Endothelial cell of umbilical vein (primary cell): ENCODE measurements at regions not wholly inside any gene's neighbourhood (a gene's known extent, or its start where the extent isn't known, plus 50 kb on each side); places are given as distances from the start of the nearest gene placed in this dataset.

Experiments
- BruUV-seq: library from RNA; stranded (reverse); fragments of 400-500 nt; replicated peaks from 2 replicates; lab custom pipeline; 2021; lab: Mats Ljungman, UMichigan
- CTCF ChIA-PET: fragments of 300-600, 350-600 bp; sonication (Branson Sonifier 250); formaldehyde crosslinking; loops from one replicate; lab custom pipeline; 2021; ENCODE audit warnings: antibody characterized with exemption, inconsistent platforms; lab: Charles Lee
- POLR2A ChIA-PET: fragments of 300-600, 350-600 bp; sonication (Branson Sonifier 250); formaldehyde crosslinking; loops from one replicate; lab custom pipeline; 2021; ENCODE audit warnings: antibody characterized with exemption, inconsistent platforms; lab: Charles Lee
- DNase-seq: peaks from one replicate; pipeline ENCODE4 v3.0.0-alpha.2; 2011; ENCODE audit warnings: low read depth, low spot score
- FAIRE-seq: peaks from 2 replicates; lab custom pipeline; 2011; peaks lifted over from hg19 to GRCh38; lab: Jason Lieb, UNC
- H2AFZ ChIP-seq: 2 replicates; pipeline ENCODE4 v1.6.0; 2012; ENCODE audit warnings: low read depth, low read length, control low read depth, inconsistent platforms
- H3K27ac ChIP-seq: 2 replicates; pipeline ENCODE4 v1.5.1; 2011; ENCODE audit warnings: low read depth, mild to moderate bottlenecking, control low read depth, low read length, moderate library complexity; ENCODE audit not compliant: insufficient read depth
- H3K27me3 ChIP-seq, 2 experiments: 2 replicates each; pipeline versions ENCODE4 v1.6.0 to v1.6.1; 2011; ENCODE audit warnings: low read length in 2 of 2, mixed read lengths in 1 of 2; ENCODE audit not compliant: control insufficient read depth in 2 of 2, insufficient read depth in 2 of 2
- H3K36me3 ChIP-seq, 2 experiments: 2 replicates in 1 of 2; 3 replicates in 1 of 2; pipeline ENCODE4 v1.5.1; 2011; ENCODE audit warnings: low read length in 2 of 2, mild to moderate bottlenecking in 1 of 2, moderate library complexity in 1 of 2; ENCODE audit not compliant: control insufficient read depth in 2 of 2, insufficient read depth in 2 of 2; ENCODE audit errors: extremely low read depth in 1 of 2
- H3K4me1 ChIP-seq: 3 replicates; pipeline ENCODE4 v1.5.1; 2011; ENCODE audit warnings: mild to moderate bottlenecking, low read length; ENCODE audit not compliant: control insufficient read depth, insufficient read depth; ENCODE audit errors: extremely low read depth
- H3K4me2 ChIP-seq: 2 replicates; pipeline ENCODE4 v1.6.1; 2011; ENCODE audit warnings: low read length, control low read depth, mixed read lengths; ENCODE audit not compliant: insufficient read depth
- H3K4me3 ChIP-seq, 3 experiments: fragments of 200-600 bp in 1 of 3; sonication (generic), shearing (Covaris generic) in 1 of 3; replicated peaks in 1 of 3; 2 replicates each; pipeline ENCODE4 v1.5.1; 2011 to 2016; ENCODE audit warnings: control low read depth in 3 of 3, low read length in 3 of 3, mild to moderate bottlenecking in 2 of 3, inconsistent platforms in 1 of 3, low read depth in 1 of 3, moderate library complexity in 1 of 3; ENCODE audit not compliant: insufficient read depth in 1 of 3
- H3K79me2 ChIP-seq: 2 replicates; pipeline ENCODE4 v1.6.0; 2012; ENCODE audit warnings: low read length, inconsistent platforms; ENCODE audit not compliant: control insufficient read depth, insufficient read depth
- H3K9ac ChIP-seq: replicated peaks from 2 replicates; pipeline ENCODE3; 2011; ENCODE audit warnings: low read length, control low read depth; ENCODE audit not compliant: insufficient read depth; ENCODE audit errors: extremely low read depth
- H3K9me1 ChIP-seq: replicated peaks from 3 replicates; pipeline ENCODE4 v1.6.0; 2011; ENCODE audit warnings: mild to moderate bottlenecking, low read length; ENCODE audit not compliant: control insufficient read depth, insufficient read depth; ENCODE audit errors: extremely low read depth
- H3K9me3 ChIP-seq: replicated peaks from 2 replicates; pipeline ENCODE4 v1.5.1; 2012; ENCODE audit warnings: low read length, inconsistent platforms; ENCODE audit not compliant: control insufficient read depth, insufficient read depth
- H4K20me1 ChIP-seq: replicated peaks from 2 replicates; pipeline ENCODE3; 2011; ENCODE audit warnings: mild to moderate bottlenecking, low read length; ENCODE audit not compliant: control insufficient read depth, insufficient read depth; ENCODE audit errors: extremely low read depth
- CTCF ChIP-seq, 2 donors: IDR thresholded peaks; 1 replicate in 1 of 2; 2 replicates in 1 of 2; pipeline ENCODE4 v1.5.1; 2011; ENCODE audit warnings: low read length in 2 of 2, mild to moderate bottlenecking in 2 of 2, moderate library complexity in 2 of 2, control low read depth in 1 of 2, inconsistent platforms in 1 of 2, low read depth in 1 of 2; ENCODE audit not compliant: insufficient read depth in 1 of 2; ENCODE audit errors: extremely low read depth in 1 of 2
- EZH2 ChIP-seq: IDR thresholded peaks from 2 replicates; pipeline ENCODE4 v1.6.1; 2012; ENCODE audit warnings: borderline replicate concordance, low read depth, mild to moderate bottlenecking, moderate library complexity, low read length, inconsistent platforms; ENCODE audit not compliant: severe bottlenecking
- FOS ChIP-seq: IDR thresholded peaks from 2 replicates; pipeline ENCODE4 v1.6.1; 2011; ENCODE audit warnings: mild to moderate bottlenecking, low read length, moderate library complexity, borderline replicate concordance; ENCODE audit not compliant: insufficient read depth
- GATA2 ChIP-seq: IDR thresholded peaks from 2 replicates; pipeline ENCODE4 v1.7.0; 2011; ENCODE audit warnings: low read depth, mild to moderate bottlenecking, moderate library complexity, mixed read lengths, low read length; ENCODE audit not compliant: insufficient read length, insufficient read depth
- JUN ChIP-seq: IDR thresholded peaks from 2 replicates; pipeline ENCODE4 v1.6.1; 2011; ENCODE audit warnings: borderline replicate concordance, low read depth; ENCODE audit not compliant: insufficient read length, insufficient read depth
- MAX ChIP-seq: IDR thresholded peaks from 2 replicates; pipeline ENCODE4 v1.6.1; 2011; ENCODE audit not compliant: insufficient read depth, insufficient read length
- MYC ChIP-seq: IDR thresholded peaks from one replicate; pipeline ENCODE4 v1.6.1; 2011; ENCODE audit warnings: mild to moderate bottlenecking, low read depth, low read length
- POLR2A ChIP-seq: IDR thresholded peaks from 2 replicates; pipeline ENCODE4 v1.6.1; 2012; ENCODE audit warnings: low read depth, mild to moderate bottlenecking, control low read depth, low read length
- POLR2AphosphoS5 ChIP-seq: IDR thresholded peaks from 2 replicates; pipeline ENCODE4 v1.6.1; 2012; ENCODE audit warnings: low read depth, mild to moderate bottlenecking, control low read depth, low read length, moderate library complexity; ENCODE audit not compliant: insufficient read depth
- dilution Hi-C: fragments of 300-500 bp; cut with MboI; formaldehyde crosslinking; loops from one replicate; pipeline ENCODE4 v1.15.0; 2019; ENCODE audit warnings: low sequenced_read_pairs; ENCODE audit not compliant: extremely low pct_ligation_motif_present
- intact Hi-C: fragments of 100-400 bp; cut with micrococcal nuclease; formaldehyde crosslinking; loops from one replicate; pipeline ENCODE4 v1.10.0; 2022

GRCh38 chr14:63134801-63135200 lies 69.4 kb upstream of the RHOJ start:
- no peaks in the 10 kb centered on the region for H3K36me3 ChIP-seq
- no peak overlapping the region for H3K4me2 ChIP-seq
- H3K4me1 ChIP-seq: no peaks in the 10 kb centered on the region
- no peak for FAIRE-seq
- H3K27ac ChIP-seq: no peak overlapping the region
- no peak overlapping the region for H3K9ac ChIP-seq
- ChIA-PET POLR2A (no interaction called here), CTCF (interaction anchor here (0.9 to 2.0 kb wide), 3 partner anchors 9 to 956 kb away, joined by 3 to 4 read pairs (median 4); no protein-coding TSS in a partner anchor)
- peak in 1 of 2 donors; percentile 11 for TF ChIP-seq CTCF (IDR thresholded peaks at IDR 0.05; ENCODE audit: extremely low read depth in 1 of 2, insufficient read depth in 1 of 2, low read depth in 1 of 2, low read length in 2 of 2)
- TF ChIP-seq FOS: no peak
- TF ChIP-seq EZH2: no peak
- intact Hi-C loops (loop anchor here (2.0 kb wide), 1 partner anchor 956 kb away; no protein-coding TSS in a partner anchor), dilution Hi-C loops (no loop called here)
- H3K9me1 ChIP-seq: no peaks in the 10 kb centered on the region
- no peak overlapping the region for H3K4me3 ChIP-seq
- BruUV-seq: no TSS peak
- DNase-seq: peak; percentile 15
- peaks cover 0 to 2% of the 10 kb centered on the region in 2 experiments for H3K27me3 ChIP-seq
- H4K20me1 ChIP-seq: no peaks in the 10 kb centered on the region
- H3K9me3 ChIP-seq: no peaks in the 10 kb centered on the region
- no peak overlapping the region for H2AFZ ChIP-seq
- no peaks in the 10 kb centered on the region for H3K79me2 ChIP-seq

- Histone ChIP-seq H3K9me1 (no peaks in the 10 kb centered on the region), H3K9me3 (no peaks in the 10 kb centered on the region), H4K20me1 (no peaks in the 10 kb centered on the region), H3K4me3 (no peak overlapping the region), H3K4me2 (no peak overlapping the region), H3K27ac (no peak overlapping the region), H3K9ac (no peak overlapping the region), H3K27me3 (peaks cover 2 to 4% of the 10 kb centered on the region in 2 experiments), H3K36me3 (no peaks in the 10 kb centered on the region), H3K4me1 (no peaks in the 10 kb centered on the region), H3K79me2 (no peaks in the 10 kb centered on the region), H2AFZ (no peak overlapping the region)
- no TSS peak for BruUV-seq
- ChIA-PET POLR2A (no interaction called here), CTCF (no interaction called here)
- dilution Hi-C loops: no loop called here
- no peak for TF ChIP-seq MAX
- no peak for TF ChIP-seq GATA2
- no peak for TF ChIP-seq JUN
- no peak for TF ChIP-seq CTCF (IDR thresholded peaks at IDR 0.05; ENCODE audit: extremely low read depth in 1 of 2, insufficient read depth in 1 of 2, low read depth in 1 of 2, low read length in 2 of 2)
- TF ChIP-seq EZH2: no peak
- TF ChIP-seq MYC: no peak
- TF ChIP-seq POLR2A: no peak
- no peak for TF ChIP-seq FOS
- no peak for TF ChIP-seq POLR2AphosphoS5
- DNase-seq: no peak
- intact Hi-C loops: no loop called here
- FAIRE-seq: no peak
These were observed 73.7 kb upstream of the RHOJ start for GRCh38 chr14:63130531-63130930.
